Epidermal melanocyte (primary cell): ENCODE measurements at regions not wholly inside any gene's neighbourhood (a gene's known extent, or its start where the extent isn't known, plus 50 kb on each side); places are given as distances from the start of the nearest gene placed in this dataset.
"Not testable (repeated sequence)": the region's sequence is repeated elsewhere in the genome, so short reads cannot be mapped to it uniquely, and the experiment has no call there.

Experiments used
- DNase-seq: peaks from one replicate; pipeline ENCODE4 v3.0.0; 2011; ENCODE audit warnings: low spot score; ENCODE audit not compliant: insufficient read length

DNA sequence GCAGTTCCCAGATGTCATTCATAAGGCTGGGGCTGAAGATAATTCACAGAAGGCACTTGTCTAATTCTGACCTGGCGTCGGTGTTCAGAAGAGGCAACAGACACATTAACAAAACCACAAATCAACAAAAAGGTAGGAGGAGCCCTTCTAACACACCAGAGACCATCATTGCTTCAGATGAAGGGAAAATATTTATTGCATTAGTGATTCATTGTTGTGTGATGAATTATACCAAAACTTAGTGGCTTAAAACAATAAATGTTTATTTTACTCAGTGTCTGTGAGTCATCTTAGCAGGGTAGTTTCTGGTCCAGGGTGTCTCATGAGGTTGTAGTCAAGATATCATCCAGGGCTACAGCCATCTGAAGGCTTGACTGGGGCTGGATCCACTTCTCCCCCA is 91.3 kb upstream of the KIF2A start:
- DNase-seq = no peak

DNA sequence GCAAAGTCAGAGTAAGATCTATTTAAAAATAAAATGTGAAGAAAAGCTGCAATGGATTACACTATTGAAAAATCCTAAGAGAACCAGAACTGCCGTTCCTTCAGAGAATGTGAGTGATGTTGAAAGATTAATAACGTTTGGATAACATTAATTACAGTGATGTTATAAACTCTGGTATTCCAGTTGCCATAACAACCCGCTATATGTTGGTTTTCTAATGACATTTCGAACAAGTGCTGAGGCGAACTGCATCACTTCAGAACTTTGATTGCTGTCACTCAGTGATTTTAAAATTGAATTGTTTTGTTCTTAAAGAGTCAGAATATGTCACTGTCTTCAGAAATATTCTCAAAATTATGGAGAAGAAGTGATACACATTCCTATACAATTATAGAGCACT is 89.4 kb upstream of the KIF2A start:
- DNase-seq = not testable (repeated sequence)

DNA sequence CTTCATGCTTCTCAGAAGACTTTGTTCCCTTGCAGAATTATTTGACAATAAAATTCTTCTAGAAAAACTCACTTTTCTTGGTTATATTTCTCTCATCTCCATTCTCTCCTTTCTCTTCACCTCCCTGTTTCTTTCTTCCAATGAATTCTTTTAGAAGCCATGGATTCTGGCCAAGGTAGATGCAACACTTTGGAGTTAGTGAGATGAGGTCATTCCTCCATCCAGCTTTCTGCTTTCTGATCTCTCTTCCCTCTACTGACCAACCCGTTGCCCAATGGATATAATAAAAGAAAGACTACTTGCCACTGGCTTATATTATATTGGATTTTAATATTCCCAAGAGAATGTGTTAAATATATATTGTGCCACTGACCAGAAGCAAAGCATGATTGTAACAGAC is 88.9 kb upstream of the KIF2A start:
- not testable (repeated sequence) for DNase-seq

DNA sequence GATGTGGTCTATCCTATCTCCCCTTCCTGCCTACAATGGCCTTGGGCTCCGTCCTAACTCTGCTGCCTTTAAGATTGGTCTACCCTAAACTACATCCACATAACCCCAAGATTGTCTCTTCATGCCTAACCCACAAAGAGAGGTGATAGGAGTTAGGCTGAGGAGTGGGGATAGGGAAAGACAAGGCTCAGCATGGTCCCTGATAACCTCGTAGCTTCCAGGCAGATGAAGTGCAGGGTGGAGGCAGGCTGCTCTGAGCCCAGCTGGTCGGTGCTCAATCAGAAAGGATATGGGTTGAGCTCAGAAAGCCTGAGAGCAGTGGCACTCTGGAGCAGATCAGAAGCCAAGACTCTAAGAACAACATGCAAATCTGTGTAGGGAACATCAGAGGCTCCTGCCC is 87.1 kb upstream of the KIF2A start:
- not testable (repeated sequence) for DNase-seq

DNA sequence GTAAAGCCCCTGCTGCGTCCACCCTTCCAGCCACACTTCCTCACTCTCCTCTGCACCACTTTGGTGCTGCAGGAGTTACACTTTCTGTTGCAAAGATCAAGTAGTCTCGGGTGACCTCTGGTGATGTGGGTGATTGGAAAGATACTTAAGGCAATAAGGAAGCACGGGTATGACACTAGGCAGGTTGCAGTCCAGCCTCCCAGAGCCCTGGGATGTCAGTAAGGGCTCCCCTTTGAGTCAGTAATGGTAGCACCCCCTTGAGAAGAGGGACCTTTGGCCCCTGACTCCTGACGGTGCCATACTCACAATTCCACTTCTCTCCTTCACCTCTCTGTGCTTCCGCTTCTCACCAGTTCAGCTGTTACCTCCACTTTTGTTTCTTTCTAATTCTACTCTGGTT is 84.1 kb upstream of the KIF2A start:
- DNase-seq = not testable (repeated sequence)

DNA sequence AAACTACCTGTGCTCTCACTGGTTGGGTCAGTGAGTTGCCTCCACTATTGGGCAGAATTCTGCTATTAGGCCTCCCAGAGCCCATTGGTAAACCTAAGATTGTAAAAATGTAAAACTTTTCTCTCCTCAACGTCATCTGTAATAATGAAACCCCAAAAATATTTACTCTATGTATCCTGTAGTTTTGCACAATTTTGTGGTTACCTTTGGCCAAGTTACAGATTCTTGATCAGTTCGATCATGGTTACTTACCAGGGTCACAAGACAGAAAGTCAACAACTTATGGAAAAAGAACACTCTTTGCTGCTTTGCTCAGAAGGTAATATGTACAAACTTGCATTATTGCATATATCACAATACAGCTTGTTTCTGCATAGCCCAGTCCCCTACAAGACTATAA is 83.7 kb upstream of the KIF2A start:
- not testable (repeated sequence) for DNase-seq

DNA sequence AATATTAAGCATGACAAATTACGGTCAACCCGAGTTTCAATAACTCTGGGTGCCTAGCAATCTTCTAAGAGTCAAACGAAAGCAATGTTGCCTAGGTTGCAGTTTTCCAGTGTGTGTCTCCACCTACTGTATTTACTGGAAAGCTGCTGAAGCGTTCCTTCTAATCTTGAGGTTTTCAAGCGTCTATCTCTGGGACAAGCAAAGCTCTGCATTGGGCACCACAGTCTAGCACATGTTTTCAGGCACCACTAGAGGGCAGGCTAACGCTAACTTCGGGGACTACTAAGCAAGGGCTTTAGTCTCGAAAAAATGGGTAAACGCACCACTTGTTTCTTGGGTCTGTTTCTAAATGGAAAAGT is 82.7 kb upstream of the KIF2A start:
- DNase-seq = not testable (repeated sequence)

DNA sequence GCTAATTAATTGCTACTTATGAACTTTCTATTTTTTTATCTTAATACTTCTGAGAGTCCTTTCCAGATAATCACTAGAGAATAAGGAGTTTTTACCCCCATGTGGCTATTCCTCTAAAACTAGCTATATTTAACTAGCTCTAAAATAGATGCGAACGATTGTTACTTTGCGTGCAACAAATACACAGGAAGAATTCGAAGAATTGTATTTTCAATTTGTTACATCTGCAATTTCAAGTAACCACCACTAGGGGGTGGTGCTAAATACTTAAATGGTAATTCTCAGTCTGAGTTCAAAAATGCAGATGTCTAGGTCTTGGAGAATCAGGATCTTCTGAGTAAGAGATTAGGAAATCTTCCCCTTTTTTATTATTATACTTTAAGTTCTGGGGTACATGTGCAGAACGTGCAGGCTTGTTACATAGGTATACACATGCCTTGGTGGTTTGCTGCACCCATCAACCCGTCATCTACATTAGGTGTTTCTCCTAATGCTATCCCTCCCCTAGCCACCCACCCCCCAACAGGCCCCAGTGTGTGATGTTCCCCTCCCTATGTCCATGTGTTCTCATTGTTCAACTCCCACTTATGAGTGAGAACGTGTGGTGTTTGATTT is 80.9 kb upstream of the KIF2A start:
- not testable (repeated sequence) for DNase-seq

DNA sequence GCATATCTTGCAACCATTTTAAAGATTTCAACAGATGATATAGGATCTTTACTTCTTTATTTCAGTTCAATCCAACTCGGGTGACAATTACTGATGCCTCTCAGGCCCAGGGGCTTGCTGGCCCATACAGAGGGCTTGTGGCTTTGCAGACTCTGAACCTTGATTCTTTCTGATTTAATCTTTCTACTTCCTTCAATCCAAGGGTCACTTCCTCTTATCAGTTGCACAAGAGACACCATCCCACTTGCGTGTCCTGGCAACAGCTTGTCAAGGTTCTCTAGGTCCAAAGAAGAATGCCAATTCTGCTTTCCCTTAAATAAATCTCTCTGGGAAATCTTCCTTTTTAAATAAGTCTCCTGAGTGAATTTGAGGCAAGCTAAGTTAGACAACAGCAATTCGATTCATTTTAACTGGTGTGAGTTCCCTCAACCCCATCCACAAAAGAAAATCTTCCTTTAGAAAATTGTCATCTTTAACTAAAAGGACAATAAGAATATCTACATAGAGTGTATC is 75.1 kb upstream of the KIF2A start:
- not testable (repeated sequence) for DNase-seq

DNA sequence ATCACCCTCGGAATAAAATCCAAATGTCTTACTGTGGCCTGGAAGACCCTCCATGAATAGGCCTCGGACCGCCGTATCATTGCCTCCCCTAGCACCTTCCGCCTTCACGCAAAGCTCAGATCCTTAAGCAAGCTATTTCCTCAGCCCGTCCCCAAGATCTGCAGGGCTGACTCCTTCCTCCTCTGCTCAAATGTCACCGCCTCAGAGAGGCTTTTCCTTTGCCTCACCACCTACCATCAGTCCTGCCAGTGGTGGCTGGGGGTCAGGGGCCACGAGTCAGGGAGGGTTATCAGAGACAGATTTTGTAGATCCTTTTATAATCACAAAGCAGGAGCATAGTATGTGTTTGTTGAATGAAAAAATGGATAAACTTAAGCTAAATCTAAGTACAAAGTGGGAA is 74.4 kb upstream of the KIF2A start:
- no peak for DNase-seq

DNA sequence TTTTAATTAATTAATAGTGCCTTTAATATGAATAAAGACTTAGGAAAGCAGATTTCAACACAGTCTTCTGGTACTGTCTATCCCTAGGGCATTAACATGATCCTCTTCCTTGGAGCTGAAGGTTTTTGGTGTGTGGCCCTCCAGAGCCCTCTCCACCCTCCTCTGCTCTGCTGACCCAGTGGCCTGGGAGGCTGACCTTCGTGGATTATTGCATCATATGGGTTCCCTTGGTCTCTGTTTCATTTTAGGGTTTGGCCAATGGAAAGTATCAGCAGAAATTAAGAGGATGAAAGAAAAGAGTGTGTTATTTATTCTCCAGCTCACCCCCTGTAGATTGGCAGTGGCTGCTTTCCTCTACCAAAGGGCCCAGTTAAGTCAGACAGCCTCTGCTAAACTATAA is 73.8 kb upstream of the KIF2A start:
- not testable (repeated sequence) for DNase-seq

DNA sequence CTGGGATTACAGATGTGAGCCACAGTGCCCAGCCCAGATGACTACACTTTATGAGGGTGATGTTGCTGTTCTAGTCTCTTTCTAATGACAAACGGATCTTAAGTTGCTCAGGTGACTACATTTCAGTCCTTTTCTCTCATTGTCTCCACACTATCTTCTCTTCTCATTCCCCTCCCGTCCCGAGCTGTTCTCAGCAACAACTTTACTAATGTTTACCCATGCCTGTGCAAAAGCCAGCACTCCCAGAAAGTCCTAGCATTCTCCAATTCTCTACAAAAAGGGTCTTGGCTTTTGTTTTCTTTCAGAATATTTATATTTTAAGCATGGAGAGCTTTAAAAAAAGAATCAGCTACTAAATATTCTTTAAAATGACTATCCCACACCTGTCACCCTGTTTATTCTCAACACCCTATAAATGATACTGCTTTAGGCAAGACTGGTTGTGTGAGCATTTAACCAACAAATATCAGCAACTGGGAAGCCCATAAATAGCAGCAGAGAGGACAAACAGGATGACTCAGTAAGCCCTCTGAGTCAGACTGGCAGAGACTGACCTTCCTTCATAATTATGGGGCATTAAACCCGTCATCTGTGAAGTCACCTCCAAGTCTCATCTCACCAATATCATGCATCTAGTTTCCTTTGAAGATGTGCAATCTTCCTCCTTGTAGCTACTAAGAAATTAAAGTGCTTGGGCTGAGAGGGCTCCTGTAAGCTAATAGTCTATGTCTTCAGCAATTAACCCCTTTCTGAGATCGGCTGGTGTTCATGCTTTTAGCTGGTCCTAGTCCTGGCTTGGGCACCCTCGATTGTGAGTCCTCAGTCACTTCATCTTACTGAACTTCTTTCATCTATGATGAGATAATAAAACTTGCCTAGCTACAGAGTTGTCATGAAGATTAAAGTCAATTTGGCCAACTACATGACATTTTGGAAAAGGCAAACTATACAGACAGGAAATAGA is 72.6 kb upstream of the KIF2A start:
- DNase-seq = not testable (repeated sequence)

DNA sequence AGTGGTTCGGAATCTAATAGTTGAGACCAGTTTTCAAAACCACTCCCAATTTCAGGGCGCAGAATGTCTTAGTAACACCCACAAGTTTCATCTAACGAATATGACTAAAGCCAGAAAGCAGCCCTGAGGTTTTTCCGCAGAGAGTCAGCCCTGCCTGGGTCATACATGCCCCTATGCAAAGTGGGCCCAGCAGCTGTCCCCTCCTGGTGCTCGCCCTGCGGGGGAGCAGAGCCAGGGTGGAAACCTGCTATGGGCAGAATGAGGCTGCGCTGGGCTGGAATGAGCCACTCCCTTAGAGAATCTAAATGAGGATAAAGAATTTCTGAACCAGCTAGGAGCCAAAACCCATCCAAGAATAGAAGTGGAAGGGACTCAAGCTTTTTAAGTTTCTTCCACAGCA is 69.4 kb upstream of the KIF2A start:
- DNase-seq = not testable (repeated sequence)

DNA sequence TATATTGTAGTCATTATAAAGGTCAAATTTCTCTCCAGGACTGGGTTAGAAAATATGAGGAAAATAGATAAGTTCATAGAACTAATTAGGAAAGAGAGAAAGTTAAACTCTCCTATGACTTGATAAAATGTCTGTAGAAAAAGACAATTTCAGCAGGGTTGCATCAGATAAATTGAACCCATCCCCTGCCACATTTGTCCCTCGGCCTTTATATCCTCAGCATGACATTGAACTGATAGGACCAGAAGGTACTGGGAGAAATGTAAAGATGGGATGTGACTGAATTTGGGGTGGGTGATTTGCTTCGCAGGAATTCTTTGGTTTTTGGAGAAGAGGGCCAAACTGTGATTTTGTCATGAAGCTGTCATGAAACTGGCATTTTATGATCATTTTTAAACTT is 68.1 kb upstream of the KIF2A start:
- not testable (repeated sequence) for DNase-seq

DNA sequence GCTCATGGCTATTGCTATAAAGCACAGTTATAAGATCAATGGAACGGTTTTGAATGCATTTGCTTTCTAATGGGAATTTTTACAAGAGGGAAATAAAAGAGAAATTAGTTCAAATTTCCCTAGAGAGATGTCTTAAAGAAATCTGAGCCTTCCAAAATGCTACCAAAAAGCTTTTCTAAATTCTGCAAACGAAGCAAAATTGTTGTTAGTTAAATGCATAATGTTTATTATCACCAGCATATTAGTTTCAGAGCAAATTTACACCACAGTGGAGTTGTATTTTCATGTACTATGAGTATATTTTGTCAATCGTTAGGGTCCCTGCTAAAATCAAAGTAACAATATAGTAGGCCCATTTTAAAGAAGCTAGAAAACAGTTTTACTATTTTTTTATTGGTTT is 67.4 kb upstream of the KIF2A start:
- DNase-seq = not testable (repeated sequence)

DNA sequence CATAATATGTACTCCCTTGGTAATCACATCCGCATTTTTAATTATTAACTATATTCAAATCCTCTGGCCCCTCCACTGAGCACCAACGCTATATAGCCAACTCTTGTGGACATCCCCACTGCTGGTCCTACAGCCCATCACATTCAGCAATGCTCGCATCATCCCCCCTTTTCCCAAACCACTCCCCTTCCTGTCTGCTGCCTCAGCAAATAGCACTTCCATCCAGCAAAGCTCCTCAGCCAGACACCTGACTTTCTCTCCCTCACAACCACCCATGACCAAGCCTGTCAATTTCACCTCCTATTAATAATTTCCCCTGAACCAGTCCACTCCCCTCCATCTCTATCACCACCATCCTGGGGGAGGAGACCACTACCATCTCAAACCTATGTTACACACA is 65.5 kb upstream of the KIF2A start:
- not testable (repeated sequence) for DNase-seq

DNA sequence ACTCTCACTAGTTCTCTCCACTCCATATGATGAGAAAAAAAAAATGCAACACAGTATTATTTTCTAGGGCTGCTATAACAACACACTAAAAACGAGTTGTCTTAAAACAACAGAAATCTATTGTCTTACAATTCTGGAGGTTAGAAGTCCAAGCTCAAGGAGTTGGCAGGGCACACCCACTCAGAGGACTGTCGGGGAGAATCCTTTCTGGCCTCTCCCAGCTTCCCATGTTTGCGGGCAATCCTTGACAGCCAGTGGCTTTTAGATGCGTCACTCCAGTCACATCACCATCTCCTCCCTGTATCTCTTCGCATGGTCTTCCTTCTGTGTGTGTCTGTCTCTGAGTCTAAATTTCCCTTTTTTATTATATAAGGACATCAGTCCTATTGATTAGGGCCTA is 64.0 kb upstream of the KIF2A start:
- not testable (repeated sequence) for DNase-seq

DNA sequence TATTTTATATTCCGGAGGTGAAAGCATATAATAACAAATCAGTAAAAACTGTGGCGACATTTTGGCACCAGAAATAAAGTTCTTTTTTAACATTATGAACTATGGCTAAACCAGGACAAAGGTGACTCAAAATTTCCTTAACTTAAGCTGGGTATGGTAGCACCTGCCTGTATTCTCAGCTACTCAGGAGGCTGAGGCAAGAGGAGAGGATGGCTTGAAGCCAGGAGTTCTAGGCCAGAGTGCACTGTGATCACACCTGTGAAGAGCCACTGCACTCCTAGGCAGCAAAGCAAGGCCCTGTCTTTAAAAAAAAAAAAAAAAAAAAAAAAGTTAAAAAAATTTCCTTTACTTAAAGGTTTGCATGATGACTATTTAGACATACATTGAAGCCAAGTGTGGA is 63.0 kb upstream of the KIF2A start:
- not testable (repeated sequence) for DNase-seq

DNA sequence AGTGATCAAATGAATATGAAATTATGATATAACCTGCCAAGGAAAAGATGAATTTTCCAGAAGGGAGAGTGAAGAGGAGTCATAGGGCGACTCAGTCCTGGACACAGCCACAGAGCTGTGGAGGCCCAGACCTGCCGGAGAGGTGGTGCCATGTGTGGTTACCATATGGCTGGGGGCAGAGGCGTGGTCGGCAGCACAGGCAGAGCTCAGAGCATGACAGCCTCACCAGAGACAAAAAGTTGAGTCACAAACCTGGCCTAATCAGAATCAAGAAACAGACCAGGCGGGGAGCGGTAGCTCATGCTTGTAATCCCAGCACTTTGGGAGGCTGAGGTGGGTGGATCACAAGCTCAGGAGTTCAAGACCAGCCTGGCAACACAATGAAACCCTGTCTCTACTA is 57.8 kb upstream of the KIF2A start:
- DNase-seq = not testable (repeated sequence)

DNA sequence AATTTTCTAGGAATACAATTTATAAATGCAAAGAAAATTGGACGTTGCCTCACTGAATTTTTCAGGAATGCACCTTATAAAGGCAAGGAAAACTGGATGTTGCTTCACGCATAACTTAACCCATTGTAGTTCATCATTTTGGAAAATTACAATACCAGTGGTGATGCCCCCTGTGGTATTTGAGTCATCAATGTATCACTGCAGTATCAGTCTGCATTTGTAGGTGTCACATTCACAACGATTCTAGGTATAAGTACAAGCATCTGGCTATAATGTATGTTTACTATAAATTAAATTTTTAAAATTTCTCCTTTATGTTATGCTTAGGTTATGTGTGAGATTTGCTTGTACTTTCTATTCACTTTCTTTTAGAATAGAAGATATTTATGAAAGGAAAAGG is 55.9 kb upstream of the KIF2A start:
- not testable (repeated sequence) for DNase-seq

DNA sequence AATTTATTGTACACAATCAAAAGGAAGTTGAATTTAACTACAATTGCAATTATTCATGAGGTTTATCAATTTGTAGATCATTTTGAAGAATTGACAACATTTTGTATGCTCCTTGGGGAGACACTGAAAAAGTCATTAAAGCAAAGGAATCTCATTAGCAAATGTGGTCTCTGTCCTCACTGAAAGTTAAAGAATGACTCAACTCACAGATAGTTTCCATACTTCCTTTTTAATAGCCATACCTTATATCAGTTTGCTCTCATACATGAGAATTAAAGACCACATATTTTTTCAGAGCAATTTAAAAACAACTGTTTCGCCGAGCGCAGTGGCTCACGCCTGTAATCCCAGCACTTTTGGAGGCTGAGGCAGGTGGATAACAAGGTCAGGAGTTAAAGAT is 55.1 kb upstream of the KIF2A start:
- not testable (repeated sequence) for DNase-seq

DNA sequence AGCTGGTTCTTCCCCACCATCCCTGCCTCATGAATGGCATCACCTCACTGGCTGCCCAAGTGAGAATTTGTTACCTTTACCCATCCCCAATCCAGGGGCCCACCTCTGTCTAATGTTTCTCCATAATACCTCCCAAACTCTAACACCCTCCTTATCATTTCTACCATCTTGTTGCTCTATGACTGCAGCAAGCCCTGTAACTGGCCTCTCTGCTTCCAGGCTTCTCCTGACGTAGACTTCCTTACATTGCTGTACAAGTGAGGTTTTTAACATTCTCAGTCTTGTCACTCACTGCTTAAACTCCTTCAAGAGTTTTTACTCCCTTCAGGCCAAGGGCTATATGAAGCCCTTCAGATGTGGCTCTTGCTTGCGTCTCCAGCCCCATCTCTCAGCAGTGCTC is 53.5 kb upstream of the KIF2A start:
- DNase-seq = not testable (repeated sequence)
